GM23338 (cell line): ENCODE measurements at regions not wholly inside any gene's neighbourhood (a gene's known extent, or its start where the extent isn't known, plus 50 kb on each side); places are given as distances from the start of the nearest gene placed in this dataset.

Experiments
- ATAC-seq: fragments of 200-7000 bp; cut with Tn5 transposase; 3 replicates; pipeline ENCODE4 v1.9.1; 2020
- DNase-seq: peaks from one replicate; pipeline ENCODE4 v3.0.0-alpha.2; 2015; ENCODE audit warnings: low spot score
- H2AFZ ChIP-seq: fragments of 200-600 bp; sonication (generic); 2 replicates; pipeline ENCODE4 v1.8.0; 2016; ENCODE audit warnings: antibody characterized with exemption, mild to moderate bottlenecking, moderate library complexity
- H3F3A ChIP-seq: fragments of 200-600 bp; sonication (generic); replicated peaks from 2 replicates; pipeline ENCODE4 v1.8.0; 2017; ENCODE audit warnings: antibody characterized with exemption, mixed run types, low read depth
- H3K27ac ChIP-seq: fragments of 200-600 bp; sonication (generic); 2 replicates; pipeline ENCODE4 v1.6.1; 2016; ENCODE audit warnings: low read depth
- H3K27me3 ChIP-seq: fragments of 200-600 bp; sonication (generic); 2 replicates; pipeline ENCODE4 v1.8.0; 2016; ENCODE audit warnings: mild to moderate bottlenecking, mixed run types, moderate library complexity; ENCODE audit not compliant: insufficient read depth
- H3K36me3 ChIP-seq: fragments of 200-600 bp; sonication (generic); 2 replicates; pipeline ENCODE4 v1.8.0; 2016; ENCODE audit warnings: mild to moderate bottlenecking; ENCODE audit not compliant: insufficient read depth
- H3K4me1 ChIP-seq: fragments of 200-600 bp; sonication (generic); 2 replicates; pipeline ENCODE4 v1.8.0; 2016; ENCODE audit warnings: mild to moderate bottlenecking, moderate library complexity; ENCODE audit not compliant: insufficient read depth
- H3K4me2 ChIP-seq: fragments of 200-600 bp; sonication (generic); 2 replicates; pipeline ENCODE4 v1.7.1; 2017; ENCODE audit warnings: mixed run types
- H3K4me3 ChIP-seq: fragments of 200-600 bp; sonication (generic); 2 replicates; pipeline ENCODE4 v1.6.1; 2016; ENCODE audit warnings: mixed run types
- H3K79me2 ChIP-seq: fragments of 200-600 bp; sonication (generic); replicated peaks from 2 replicates; pipeline ENCODE4 v1.8.0; 2017; ENCODE audit warnings: mild to moderate bottlenecking; ENCODE audit not compliant: insufficient read depth
- H3K9me2 ChIP-seq: fragments of 200-600 bp; sonication (generic); 2 replicates; pipeline ENCODE4 v1.8.0; 2017; ENCODE audit not compliant: insufficient read depth
- H4K20me1 ChIP-seq: fragments of 200-600 bp; sonication (generic); replicated peaks from 2 replicates; pipeline ENCODE4 v1.8.0; 2017; ENCODE audit warnings: mild to moderate bottlenecking; ENCODE audit not compliant: insufficient read depth
- H3K27ac Mint-ChIP-seq: 2 replicates; pipeline ENCODE4 v1.8.0; 2020; ENCODE audit warnings: inconsistent platforms, mild to moderate bottlenecking, moderate library complexity, mixed read lengths
- H3K27me3 Mint-ChIP-seq: 3 replicates; pipeline ENCODE4 v1.8.0; 2022; ENCODE audit warnings: low read depth, mild to moderate bottlenecking, moderate library complexity, mixed read lengths, inconsistent platforms; ENCODE audit not compliant: insufficient read depth, poor library complexity
- H3K36me3 Mint-ChIP-seq: 3 replicates; pipeline ENCODE4 v1.8.0; 2021; ENCODE audit warnings: low read depth, mild to moderate bottlenecking, inconsistent platforms, moderate library complexity, mixed read lengths
- H3K4me1 Mint-ChIP-seq: 3 replicates; pipeline ENCODE4 v1.8.0; 2020; ENCODE audit warnings: mild to moderate bottlenecking, inconsistent platforms, mixed read lengths
- H3K4me3 Mint-ChIP-seq: 3 replicates; pipeline ENCODE4 v1.8.0; 2021; ENCODE audit warnings: moderate library complexity, mild to moderate bottlenecking, inconsistent platforms, mixed read lengths
- H3K9me3 Mint-ChIP-seq: 3 replicates; pipeline ENCODE4 v1.8.0; 2020; ENCODE audit warnings: moderate library complexity, mild to moderate bottlenecking, inconsistent platforms, mixed read lengths
- CREB1 ChIP-seq: fragments of 250-450 bp; sonication (Bioruptor Pico); IDR thresholded peaks from 2 replicates; pipeline ENCODE4 v1.5.0; 2020; ENCODE audit warnings: low read depth, mild to moderate bottlenecking, moderate library complexity
- CTCF ChIP-seq, 2 experiments: fragments of 200-600 bp in 1 of 2; sonication (generic) in 1 of 2; conservative IDR thresholded peaks; 2 replicates each; pipeline versions ENCODE4 v1.5.1 to v1.6.1; 2016 to 2017; ENCODE audit warnings: antibody characterized with exemption in 2 of 2, low read depth in 2 of 2, mild to moderate bottlenecking in 2 of 2, moderate library complexity in 1 of 2
- EZH2 ChIP-seq: fragments of 200-600 bp; sonication (generic); IDR thresholded peaks from one replicate; pipeline ENCODE4 v1.8.0; 2017; ENCODE audit warnings: antibody characterized with exemption, mild to moderate bottlenecking, low read depth; ENCODE audit not compliant: unreplicated experiment
- EZH2phosphoT487 ChIP-seq: fragments of 200-600 bp; sonication (generic); IDR thresholded peaks from one replicate; pipeline ENCODE4 v1.8.1; 2018; ENCODE audit warnings: antibody characterized with exemption; ENCODE audit not compliant: unreplicated experiment
- JUNB ChIP-seq: IDR thresholded peaks from one replicate; pipeline ENCODE4 v1.6.1; 2016; ENCODE audit warnings: antibody characterized with exemption; ENCODE audit not compliant: unreplicated experiment
- NANOG ChIP-seq: IDR thresholded peaks from 2 replicates; pipeline ENCODE4 v1.6.1; 2016; ENCODE audit warnings: antibody characterized with exemption, borderline replicate concordance
- POLR2AphosphoS5 ChIP-seq: IDR thresholded peaks from 2 replicates; pipeline ENCODE4 v1.6.1; 2016; ENCODE audit warnings: antibody characterized with exemption, low read depth
- REST ChIP-seq: IDR thresholded peaks from one replicate; pipeline ENCODE4 v1.6.1; 2018; ENCODE audit warnings: antibody characterized with exemption; ENCODE audit not compliant: unreplicated experiment
- ZNF114 ChIP-seq: fragments of 250-450 bp; sonication (Bioruptor Pico); IDR thresholded peaks from 2 replicates; pipeline ENCODE4 v1.5.0; 2020; ENCODE audit warnings: mild to moderate bottlenecking, moderate library complexity
- ZNF331 ChIP-seq: fragments of 250-450 bp; sonication (Bioruptor Pico); IDR thresholded peaks from 2 replicates; pipeline ENCODE4 v1.5.0; 2020; ENCODE audit warnings: low read depth, mild to moderate bottlenecking, moderate library complexity
- ZNF462 ChIP-seq: fragments of 250-450 bp; sonication (Bioruptor Pico); IDR thresholded peaks from 2 replicates; pipeline ENCODE4 v1.5.0; 2020; ENCODE audit warnings: mild to moderate bottlenecking, moderate library complexity

- TF ChIP-seq CREB1 (CRISPR knock-in tag) (no peak), ZNF331 (CRISPR knock-in tag) (no peak), REST (no peak)
These were observed 300.7 kb upstream of the ZNF32 start (continued) for GRCh38 chr10:43949351-43949750.

GRCh38 chr10:43946445-43946844 is 297.8 kb upstream of the ZNF32 start:
- no peaks in the 10 kb centered on the region for H3K36me3 ChIP-seq
- H3K79me2 ChIP-seq = no peaks in the 10 kb centered on the region
- no peak for TF ChIP-seq EZH2phosphoT487
- no peak for TF ChIP-seq EZH2
- no peak for TF ChIP-seq ZNF114
- no peak for TF ChIP-seq POLR2AphosphoS5
- TF ChIP-seq JUNB = no peak
- no peak for TF ChIP-seq CTCF (conservative IDR thresholded peaks at IDR 0.05; ENCODE audit: low read depth in 2 of 2)
- no peak for TF ChIP-seq NANOG
- no peaks in the 10 kb centered on the region for H3K4me1 ChIP-seq
- no peak overlapping the region for H3K27ac ChIP-seq
- H3K4me3 Mint-ChIP-seq = no peak overlapping the region
- H4K20me1 ChIP-seq = no peaks in the 10 kb centered on the region
- H3K27me3 ChIP-seq = no peaks in the 10 kb centered on the region
- H3K4me3 ChIP-seq = no peak overlapping the region
- H3K9me3 Mint-ChIP-seq = no peaks in the 10 kb centered on the region; the same call in 1 of the 3 replicates
- DNase-seq (no peak), ATAC-seq (no peak)
- no peak overlapping the region for H2AFZ ChIP-seq
- no peaks in the 10 kb centered on the region; the same call in 2 of the 3 replicates for H3K4me1 Mint-ChIP-seq
- no peaks in the 10 kb centered on the region for H3F3A ChIP-seq
- H3K9me2 ChIP-seq = no peaks in the 10 kb centered on the region
- no peak overlapping the region for H3K4me2 ChIP-seq
- H3K36me3 Mint-ChIP-seq = no peaks in the 10 kb centered on the region
- H3K27ac Mint-ChIP-seq = no peak overlapping the region
- H3K27me3 Mint-ChIP-seq = peaks cover 2% of the 10 kb centered on the region

- Mint-ChIP-seq H3K4me1 (no peaks in the 10 kb centered on the region; the same call in 2 of the 3 replicates), H3K27me3 (peaks cover 2% of the 10 kb centered on the region), H3K9me3 (no peaks in the 10 kb centered on the region; the same call in 1 of the 3 replicates), H3K36me3 (no peaks in the 10 kb centered on the region), H3K4me3 (no peak overlapping the region), H3K27ac (no peak overlapping the region)
- H3K4me2 ChIP-seq = no peak overlapping the region
- no peak overlapping the region for H2AFZ ChIP-seq
- no peaks in the 10 kb centered on the region for H3K36me3 ChIP-seq
- no peaks in the 10 kb centered on the region for H3F3A ChIP-seq
- ATAC-seq (no peak), DNase-seq (no peak)
- H3K79me2 ChIP-seq = no peaks in the 10 kb centered on the region
- H3K9me2 ChIP-seq = no peaks in the 10 kb centered on the region
- H3K27ac ChIP-seq = no peak overlapping the region
- H3K27me3 ChIP-seq = no peaks in the 10 kb centered on the region
- H4K20me1 ChIP-seq = no peaks in the 10 kb centered on the region
- H3K4me3 ChIP-seq = no peak overlapping the region
- no peaks in the 10 kb centered on the region for H3K4me1 ChIP-seq
- TF ChIP-seq ZNF462 (CRISPR knock-in tag) (no peak), EZH2 (no peak)
These were observed 297.2 kb upstream of the ZNF32 start for GRCh38 chr10:43945908-43946307.
